Ammon's horn (tissue), 1 donor: ENCODE measurements at regions not wholly inside any gene's neighbourhood (a gene's known extent, or its start where the extent isn't known, plus 50 kb on each side); places are given as distances from the start of the nearest gene placed in this dataset.

Experiments used
- DNase-seq: peaks from one replicate; pipeline ENCODE4 v3.0.0-alpha.2; 2016; ENCODE audit warnings: low spot score

GRCh38 chr5:125138266-125138665, 391.8 kb upstream of the ZNF608 start:
- DNase-seq = no peak

GRCh38 chr5:125139590-125139989, 393.2 kb upstream of the ZNF608 start:
- DNase-seq = no peak

- no peak for DNase-seq
Observed at GRCh38 chr5:125140220-125140619, 393.8 kb upstream of the ZNF608 start.

GRCh38 chr5:125140855-125141254, 394.4 kb upstream of the ZNF608 start:
- DNase-seq = peak; percentile 22

- no peak for DNase-seq
Observed at GRCh38 chr5:125142458-125142857, 396.0 kb upstream of the ZNF608 start.

GRCh38 chr5:125143011-125143410, 396.6 kb upstream of the ZNF608 start:
- no peak for DNase-seq

- DNase-seq = no peak
Observed at GRCh38 chr5:125148076-125148475, 401.6 kb upstream of the ZNF608 start.

GRCh38 chr5:125148706-125149105, 402.3 kb upstream of the ZNF608 start:
- no peak for DNase-seq

GRCh38 chr5:125149110-125149509, 402.7 kb upstream of the ZNF608 start:
- DNase-seq = no peak

GRCh38 chr5:125149527-125149926, 403.1 kb upstream of the ZNF608 start:
- DNase-seq = no peak

GRCh38 chr5:125150041-125150669, 403.7 kb upstream of the ZNF608 start:
- no peak for DNase-seq

GRCh38 chr5:125151150-125151900, 404.9 kb upstream of the ZNF608 start:
- DNase-seq = peak; percentile 43

- no peak for DNase-seq
Observed at GRCh38 chr5:125152044-125152443, 405.6 kb upstream of the ZNF608 start.

GRCh38 chr5:125152461-125153189, 406.2 kb upstream of the ZNF608 start:
- DNase-seq = no peak

- no peak for DNase-seq
Observed at GRCh38 chr5:125153231-125153630, 406.8 kb upstream of the ZNF608 start.

- DNase-seq = no peak
Observed at GRCh38 chr5:125154301-125155110, 408.1 kb upstream of the ZNF608 start.

- DNase-seq = no peak
Observed at GRCh38 chr5:125160787-125161502, 414.5 kb upstream of the ZNF608 start.

GRCh38 chr5:125162714-125163113, 416.3 kb upstream of the ZNF608 start:
- no peak for DNase-seq

- DNase-seq = no peak
Observed at GRCh38 chr5:125169396-125169795, 423.0 kb upstream of the ZNF608 start.

- DNase-seq = no peak
Observed at GRCh38 chr5:125171641-125172040, 425.2 kb upstream of the ZNF608 start.

GRCh38 chr5:125175348-125176004, 429.0 kb upstream of the ZNF608 start:
- DNase-seq = no peak
